A549 (cell line): ENCODE measurements at regions not wholly inside any gene's neighbourhood (a gene's known extent, or its start where the extent isn't known, plus 50 kb on each side); places are given as distances from the start of the nearest gene placed in this dataset.

Experiments used
- CTCF ChIP-seq: fragments of >200 bp; sonication (Bioruptor Twin); formaldehyde crosslinking; IDR thresholded peaks from 3 replicates; pipeline ENCODE4 v1.5.1; 2016
- POLR2A ChIP-seq: IDR thresholded peaks from 2 replicates; pipeline ENCODE4 v1.6.1; 2012; ENCODE audit warnings: mild to moderate bottlenecking, low read length
- ZC3H11A ChIP-seq: fragments of 450-650 bp; IDR thresholded peaks from 2 replicates; pipeline ENCODE4 v1.6.1; 2014; ENCODE audit warnings: antibody characterized with exemption, mild to moderate bottlenecking

- no peak for TF ChIP-seq ZC3H11A
- no peak for TF ChIP-seq POLR2A
- TF ChIP-seq CTCF = no peak
Measured at GRCh38 chr12:107331912-107332311, 238.6 kb upstream of the CRY1 start.
